C4-2B (cell line): ENCODE measurements at regions not wholly inside any gene's neighbourhood (a gene's known extent, or its start where the extent isn't known, plus 50 kb on each side); places are given as distances from the start of the nearest gene placed in this dataset.
"Not testable (repeated sequence)": the region's sequence is repeated elsewhere in the genome, so short reads cannot be mapped to it uniquely, and the experiment has no call there.

Source experiments
- H3K27ac ChIP-seq: fragments of 450-650 bp; 2 replicates; pipeline ENCODE4 v1.5.1; 2017
- ZFX ChIP-seq: fragments of 450-650 bp; IDR thresholded peaks from 2 replicates; pipeline ENCODE4 v1.6.1; 2017
- TF ChIP-seq, protein P1 (sequence below): fragments of 450-650 bp; conservative IDR thresholded peaks from 2 replicates; pipeline ENCODE4 v1.5.1; 2017; ENCODE audit warnings: mild to moderate bottlenecking

DNA sequence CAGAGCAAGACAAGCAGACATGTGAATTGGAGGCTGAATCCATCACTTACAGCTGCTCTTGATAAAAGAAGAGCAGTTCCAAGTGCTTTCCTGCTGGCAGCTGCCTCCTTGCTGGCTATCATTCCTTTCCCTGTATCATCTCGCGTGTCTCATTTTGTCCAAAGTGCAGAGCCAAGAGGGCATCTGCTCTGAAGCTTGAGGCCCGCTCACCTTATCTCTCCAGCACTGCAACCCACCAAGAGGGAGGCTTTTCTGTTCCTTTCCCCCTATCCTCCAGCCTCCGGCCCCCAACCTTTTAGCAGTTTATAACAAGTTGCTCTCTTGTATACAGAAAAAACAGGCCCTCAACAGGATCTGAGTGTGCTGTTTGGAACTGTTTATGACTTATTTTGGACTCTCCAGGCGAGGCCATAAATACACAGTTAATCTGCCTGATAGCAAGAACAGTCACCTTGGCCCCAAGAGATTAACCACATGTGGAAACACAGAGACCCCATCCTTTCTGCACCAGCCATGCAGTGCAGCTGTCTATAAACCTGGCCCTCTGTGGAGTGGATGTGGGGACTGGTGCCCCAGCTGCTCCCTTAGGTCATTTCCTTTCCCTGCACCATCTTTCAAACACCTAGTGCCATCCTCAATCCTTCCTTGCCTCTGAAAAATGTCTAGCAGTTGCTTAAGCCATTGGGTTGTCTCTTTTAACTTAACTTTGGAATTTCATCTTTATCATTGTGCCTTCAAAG is 172.5 kb upstream of the FERMT1 start:
- no peak for TF ChIP-seq ZFX
- TF ChIP-seq, protein P1, sequence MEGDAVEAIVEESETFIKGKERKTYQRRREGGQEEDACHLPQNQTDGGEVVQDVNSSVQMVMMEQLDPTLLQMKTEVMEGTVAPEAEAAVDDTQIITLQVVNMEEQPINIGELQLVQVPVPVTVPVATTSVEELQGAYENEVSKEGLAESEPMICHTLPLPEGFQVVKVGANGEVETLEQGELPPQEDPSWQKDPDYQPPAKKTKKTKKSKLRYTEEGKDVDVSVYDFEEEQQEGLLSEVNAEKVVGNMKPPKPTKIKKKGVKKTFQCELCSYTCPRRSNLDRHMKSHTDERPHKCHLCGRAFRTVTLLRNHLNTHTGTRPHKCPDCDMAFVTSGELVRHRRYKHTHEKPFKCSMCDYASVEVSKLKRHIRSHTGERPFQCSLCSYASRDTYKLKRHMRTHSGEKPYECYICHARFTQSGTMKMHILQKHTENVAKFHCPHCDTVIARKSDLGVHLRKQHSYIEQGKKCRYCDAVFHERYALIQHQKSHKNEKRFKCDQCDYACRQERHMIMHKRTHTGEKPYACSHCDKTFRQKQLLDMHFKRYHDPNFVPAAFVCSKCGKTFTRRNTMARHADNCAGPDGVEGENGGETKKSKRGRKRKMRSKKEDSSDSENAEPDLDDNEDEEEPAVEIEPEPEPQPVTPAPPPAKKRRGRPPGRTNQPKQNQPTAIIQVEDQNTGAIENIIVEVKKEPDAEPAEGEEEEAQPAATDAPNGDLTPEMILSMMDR, result no peak
- no peak overlapping the region for H3K27ac ChIP-seq

DNA sequence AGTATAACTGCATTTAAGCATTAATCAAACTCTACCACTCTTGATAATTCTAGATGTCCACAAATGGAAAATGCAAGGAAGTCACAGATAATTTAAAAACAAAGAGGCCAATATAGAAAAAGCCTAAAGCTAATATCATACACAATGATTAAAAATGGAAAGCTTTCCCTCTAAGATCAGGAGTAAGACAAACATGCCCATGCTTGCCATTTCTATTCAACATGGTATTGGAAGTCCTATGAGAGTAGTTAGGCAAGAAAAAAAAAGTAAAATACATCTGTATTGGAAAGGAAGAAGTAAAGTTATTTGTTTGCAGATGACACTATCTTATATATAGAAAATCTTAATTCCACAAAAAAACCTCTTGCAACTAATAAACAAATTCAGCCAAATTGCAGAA is 164.6 kb upstream of the FERMT1 start:
- no peak overlapping the region for H3K27ac ChIP-seq
- TF ChIP-seq, protein P1, result no peak
- no peak for TF ChIP-seq ZFX

DNA sequence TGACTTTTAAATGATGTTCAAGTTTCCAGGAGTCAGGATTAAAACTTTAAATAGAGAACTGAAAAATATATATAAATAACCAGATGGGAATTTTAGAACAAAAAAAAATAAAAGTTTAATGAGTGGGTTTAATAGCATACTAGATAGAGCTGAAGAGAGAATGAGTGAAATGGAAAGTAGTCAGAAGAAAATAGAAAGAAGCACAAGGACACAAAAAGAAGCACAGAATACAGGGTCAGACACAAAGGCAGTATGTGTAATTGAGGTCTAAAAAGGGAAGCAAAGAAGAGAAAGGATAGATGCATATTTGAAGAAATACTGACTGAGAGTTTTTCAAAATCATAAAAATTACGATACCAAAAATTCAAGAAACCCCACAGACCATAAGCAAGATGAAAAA is 159.8 kb upstream of the FERMT1 start:
- no peak overlapping the region for H3K27ac ChIP-seq
- TF ChIP-seq ZFX, result no peak
- TF ChIP-seq, protein P1, result no peak

DNA sequence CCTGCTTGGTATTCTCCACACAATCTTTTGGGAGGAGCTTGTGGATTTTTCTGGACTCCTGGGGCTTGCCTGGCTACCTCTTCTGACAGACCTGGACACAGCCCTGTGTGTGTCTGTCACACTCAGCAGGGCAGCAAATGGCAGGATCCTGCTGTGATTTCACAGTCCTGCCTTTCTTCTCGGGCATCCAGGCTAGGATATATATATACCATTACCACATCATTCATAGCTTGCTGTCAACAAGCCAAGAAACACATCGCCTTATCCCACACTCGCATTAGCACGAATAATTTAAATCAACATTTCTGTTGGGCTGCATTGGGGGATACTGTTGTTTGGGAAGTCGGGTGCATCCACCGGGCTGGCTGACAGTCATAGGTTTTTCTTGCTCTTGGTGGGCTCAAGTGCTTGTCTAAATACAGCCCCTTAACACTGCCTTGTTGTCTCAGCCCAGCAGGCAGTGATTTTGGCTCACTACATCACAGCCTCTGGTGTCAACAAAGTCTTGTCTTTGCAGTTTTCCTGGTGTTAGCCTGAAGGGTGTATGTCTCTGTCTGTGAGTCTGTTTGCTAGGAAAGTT is 154.9 kb upstream of the FERMT1 start:
- no peak for TF ChIP-seq ZFX
- TF ChIP-seq, protein P1, result no peak
- H3K27ac ChIP-seq, result no peak overlapping the region

DNA sequence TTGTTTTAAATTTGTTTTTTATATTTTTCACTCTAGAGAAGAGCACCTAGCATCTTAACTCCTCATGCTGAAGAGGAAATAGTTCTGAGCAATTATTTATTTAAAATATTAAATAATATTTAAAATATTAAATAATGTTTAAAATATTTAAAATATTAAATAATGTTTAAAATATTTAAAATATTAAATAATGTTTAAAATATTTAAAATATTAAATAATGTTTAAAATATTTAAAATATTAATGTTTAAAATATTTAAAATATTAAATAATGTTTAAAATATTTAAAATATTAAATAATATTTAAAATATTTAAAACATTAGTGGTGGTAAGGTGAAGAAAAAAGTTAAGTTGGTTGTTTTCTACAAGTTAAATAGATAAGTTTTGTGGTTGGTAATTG is 147.6 kb upstream of the FERMT1 start:
- not testable (repeated sequence) for H3K27ac ChIP-seq

DNA sequence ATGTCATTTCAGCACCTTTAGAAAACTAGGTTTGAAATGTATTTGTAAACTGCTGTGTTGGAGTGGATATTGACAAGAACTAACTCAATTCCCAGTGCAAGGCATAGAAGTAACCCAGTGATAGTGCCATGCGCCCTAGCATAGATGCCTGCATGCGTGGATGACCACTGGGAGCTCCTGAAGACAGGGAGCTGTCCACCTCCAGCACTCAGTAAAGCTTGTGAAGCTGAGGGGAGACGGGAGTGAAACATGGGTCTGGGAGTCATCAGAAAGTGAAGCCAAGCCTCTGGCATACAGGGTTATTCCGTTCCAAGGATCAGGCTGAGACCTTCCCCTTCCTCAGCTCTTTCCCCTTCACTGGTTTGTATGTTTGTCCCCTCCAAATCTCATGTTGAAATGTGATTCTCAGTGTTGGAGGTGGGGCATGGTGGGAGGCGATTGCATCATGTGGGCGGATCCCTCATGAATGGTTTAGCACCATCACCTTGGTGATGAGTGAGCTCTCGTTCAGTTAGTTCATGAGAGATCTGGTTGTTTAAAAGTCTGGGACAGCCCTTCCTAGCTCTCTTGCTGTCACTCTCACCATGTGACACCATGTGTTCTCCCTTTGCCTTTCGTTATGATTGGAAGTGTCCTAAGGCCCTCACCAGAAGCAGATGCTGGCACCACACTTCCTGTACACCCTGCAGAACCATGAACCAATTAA is 146.5 kb upstream of the FERMT1 start:
- no peak for TF ChIP-seq ZFX
- TF ChIP-seq, protein P1, result no peak
- no peak overlapping the region for H3K27ac ChIP-seq

DNA sequence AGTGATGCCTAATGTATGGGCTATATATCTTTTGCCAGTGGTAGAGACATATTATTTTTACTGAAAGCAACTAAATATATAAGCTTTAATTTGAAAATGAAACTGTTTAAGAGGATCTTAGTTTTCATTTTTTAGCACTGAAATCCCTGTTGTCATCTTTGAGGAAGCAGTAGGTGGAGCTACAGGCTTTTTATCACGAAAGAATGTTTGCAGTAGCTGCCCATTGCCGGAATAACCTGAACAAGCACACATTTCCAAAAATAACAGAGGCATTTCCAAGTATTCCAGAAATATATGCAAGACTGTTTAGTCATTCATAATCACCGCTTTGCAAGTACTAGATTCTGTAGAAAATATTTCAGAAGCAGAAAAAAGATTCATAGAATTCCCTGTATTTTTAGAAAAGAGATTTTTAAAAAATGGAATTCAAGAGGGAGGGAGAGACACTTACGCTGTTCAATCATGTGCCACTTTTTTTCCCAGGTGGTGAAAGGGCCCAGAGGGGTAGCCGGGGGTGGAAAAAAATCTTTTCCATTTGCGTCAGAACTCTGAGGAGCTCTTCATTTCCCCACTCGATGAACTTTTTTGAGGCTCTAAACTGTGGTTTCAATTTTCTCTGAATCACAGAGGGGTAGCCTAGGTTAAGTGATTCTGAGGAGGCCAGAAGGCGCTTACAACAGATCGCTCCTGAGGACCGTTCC is 142.5 kb upstream of the FERMT1 start:
- no peak for TF ChIP-seq ZFX
- TF ChIP-seq, protein P1, result peak; percentile 59
- H3K27ac ChIP-seq, result no peak overlapping the region
